Pancreas (tissue), 10 donors: ENCODE measurements at regions not wholly inside any gene's neighbourhood (a gene's known extent, or its start where the extent isn't known, plus 50 kb on each side); places are given as distances from the start of the nearest gene placed in this dataset.

Experiments used
- ATAC-seq, 4 donors: fragments of 200-7000 bp; cut with Tn5 transposase; one replicate each; pipeline versions ENCODE4 v1.8.0 to v1.9.1; 2020; ENCODE audit warnings: mild to moderate bottlenecking in 4 of 4, moderate library complexity in 4 of 4
- DNase-seq, 6 donors: peaks; one replicate each; pipeline ENCODE4 v3.0.0-alpha.2; 2020
- FAIRE-seq: peaks from 2 replicates; lab custom pipeline; 2012; peaks lifted over from hg19 to GRCh38; lab: Jason Lieb, UNC
- H3K27ac ChIP-seq, 4 donors: fragments of 200-600 bp; sonication (generic); 1 replicate in 3 of 4; 2 replicates in 1 of 4; pipeline versions ENCODE4 v1.5.0 to v1.8.0; 2020
- H3K27me3 ChIP-seq, 4 donors: fragments of 200-600 bp; one replicate each; pipeline ENCODE4 v1.8.0; 2021
- H3K36me3 ChIP-seq, 3 donors: fragments of 200-600 bp; sonication (generic) in 1 of 3; one replicate each; pipeline versions ENCODE4 v1.5.0 to v1.8.0; 2020 to 2021
- H3K4me1 ChIP-seq, 3 donors: fragments of 200-600 bp; one replicate each; pipeline ENCODE4 v1.8.0; 2021
- H3K4me3 ChIP-seq, 4 donors: fragments of 200-600 bp; sonication (generic) in 2 of 4; one replicate each; pipeline versions ENCODE4 v1.5.0 to v1.8.0; 2020 to 2021
- H3K9me3 ChIP-seq, 4 donors: fragments of 200-600 bp; one replicate each; pipeline ENCODE4 v1.8.0; 2021
- CTCF ChIP-seq, 4 donors: fragments of 200-600 bp; sonication (generic) in 3 of 4; IDR thresholded peaks; one replicate each; pipeline versions ENCODE4 v1.5.0 to v1.8.0; 2021; ENCODE audit warnings: antibody characterized with exemption in 4 of 4
- WGBS, 2 donors: extraction: QIAGEN DNeasy Blood & Tissue Kit; methylation state at CpG; one replicate each; pipeline ENCODE4 v1.1.7; 2013; 5-methylcytosine and 5-hydroxymethylcytosine counted together
- intact Hi-C, 3 donors: fragments of 100-400 bp; cut with DNase I; formaldehyde crosslinking; loops; one replicate each; pipeline versions ENCODE4 v1.11.1 to v1.14.2; 2022
- donor health status: healthy with polysubstance abuse.
- donor health status: DM: no; HTN: no; CAD: no; lungs with moderate emphysema.
- donor health status: DM: no; HTN: no; CAD: no.
- donor health status: control.
- donor health status: control.
- donor health status: Bipolar disorder and iron deficiency.
- donor health status: DM: yes; HTN: yes; CAD: no.
- donor health status: DM: no; HTN: no; CAD: no.
- donor health status: DM: no; HTN: no; CAD: no.
- donor health status: DM: yes; HTN: yes; CAD: no.

- H3K9me3 ChIP-seq: no peaks in the 10 kb centered on the region
- TF ChIP-seq CTCF (IDR thresholded peaks at IDR 0.05): no peak
- 47 to 65% methylated on average over 13 of the region's 13 CpGs for whole genome bisulfite sequencing, 2 donors
- H3K4me1 ChIP-seq: no peaks in the 10 kb centered on the region
- no peak for FAIRE-seq
- H3K27ac ChIP-seq: no peak overlapping the region
- DNase-seq: no peak
- H3K36me3 ChIP-seq: no peaks in the 10 kb centered on the region
- no peaks in the 10 kb centered on the region for H3K27me3 ChIP-seq
- no peak for ATAC-seq
- no peak overlapping the region for H3K4me3 ChIP-seq
- intact Hi-C loops: no loop called here
These were observed 218.3 kb downstream of the HAUS1 start for GRCh38 chr18:46322411-46322891.

GRCh38 chr18:46322941-46323340, 218.8 kb downstream of the HAUS1 start:
- no peak for FAIRE-seq
- Histone ChIP-seq H3K4me1 (no peaks in the 10 kb centered on the region), H3K9me3 (no peaks in the 10 kb centered on the region), H3K4me3 (no peak overlapping the region), H3K36me3 (no peaks in the 10 kb centered on the region), H3K27ac (no peak overlapping the region), H3K27me3 (no peaks in the 10 kb centered on the region)
- no peak for TF ChIP-seq CTCF (IDR thresholded peaks at IDR 0.05)
- WGBS, 2 donors: 70 to 82% methylated on average over 7 of the region's 7 CpGs
- no peak for ATAC-seq
- intact Hi-C loops: no loop called here
- DNase-seq: no peak

- no peaks in the 10 kb centered on the region for H3K36me3 ChIP-seq
- H3K27ac ChIP-seq: no peak overlapping the region
- ATAC-seq (peak; percentile 50 to 83 (median 73)), FAIRE-seq (no peak), DNase-seq (no peak)
- H3K27me3 ChIP-seq: no peaks in the 10 kb centered on the region
- no peak for TF ChIP-seq CTCF (IDR thresholded peaks at IDR 0.05)
- intact Hi-C loops: no loop called here
- H3K4me1 ChIP-seq: no peaks in the 10 kb centered on the region
- WGBS, 2 donors: 86 to 93% methylated on average over 4 of the region's 4 CpGs
- H3K9me3 ChIP-seq: no peaks in the 10 kb centered on the region
- H3K4me3 ChIP-seq: no peak overlapping the region
These were observed 220.1 kb downstream of the HAUS1 start for GRCh38 chr18:46324087-46324955.

GRCh38 chr18:46325895-46326294, 221.7 kb downstream of the HAUS1 start:
- intact Hi-C loops: no loop called here
- 71 to 79% methylated on average over 12 of the region's 12 CpGs for WGBS, 2 donors
- no peaks in the 10 kb centered on the region for H3K4me1 ChIP-seq
- H3K27ac ChIP-seq: no peak overlapping the region
- DNase-seq: no peak
- H3K36me3 ChIP-seq: no peaks in the 10 kb centered on the region
- ATAC-seq: no peak
- H3K27me3 ChIP-seq: no peaks in the 10 kb centered on the region
- H3K4me3 ChIP-seq: no peak overlapping the region
- no peak for FAIRE-seq
- no peak for TF ChIP-seq CTCF (IDR thresholded peaks at IDR 0.05)
- no peaks in the 10 kb centered on the region for H3K9me3 ChIP-seq

- TF ChIP-seq CTCF (IDR thresholded peaks at IDR 0.05): no peak
- H3K9me3 ChIP-seq: no peaks in the 10 kb centered on the region
- WGBS, 2 donors: 68 to 82% methylated on average over 8 of the region's 8 CpGs
- no peak overlapping the region for H3K27ac ChIP-seq
- H3K27me3 ChIP-seq: no peaks in the 10 kb centered on the region
- no peak for DNase-seq
- no peaks in the 10 kb centered on the region for H3K4me1 ChIP-seq
- no peak overlapping the region for H3K4me3 ChIP-seq
- intact Hi-C loops: no loop called here
- FAIRE-seq: no peak
- H3K36me3 ChIP-seq: no peaks in the 10 kb centered on the region
- ATAC-seq: no peak
These were observed 225.6 kb downstream of the HAUS1 start for GRCh38 chr18:46329736-46330246.
